NT2/D1 (cell line): ENCODE measurements at regions not wholly inside any gene's neighbourhood (a gene's known extent, or its start where the extent isn't known, plus 50 kb on each side); places are given as distances from the start of the nearest gene placed in this dataset.

ENCODE experiments used
- DNase-seq: peaks from one replicate; pipeline ENCODE4 v3.0.0-alpha.2; 2011; ENCODE audit warnings: low read depth, low spot score
- H3K27me3 ChIP-seq: 2 replicates; pipeline ENCODE4 v1.6.0; 2011; ENCODE audit warnings: mild to moderate bottlenecking; ENCODE audit not compliant: insufficient read length, insufficient read depth
- H3K36me3 ChIP-seq: 2 replicates; pipeline ENCODE4 v1.6.1; 2011; ENCODE audit warnings: mild to moderate bottlenecking, low read length, mixed read lengths; ENCODE audit not compliant: insufficient read depth, insufficient read length
- H3K4me1 ChIP-seq: 2 replicates; pipeline ENCODE4 v1.5.1; 2011; ENCODE audit not compliant: insufficient read depth, insufficient read length
- H3K4me3 ChIP-seq: 2 replicates; pipeline ENCODE4 v1.5.1; 2011; ENCODE audit warnings: low read depth; ENCODE audit not compliant: insufficient read length
- H3K9ac ChIP-seq: 2 replicates; pipeline ENCODE4 v1.6.0; 2011; ENCODE audit warnings: low read depth; ENCODE audit not compliant: insufficient read length
- H3K9me3 ChIP-seq: 2 replicates; pipeline ENCODE4 v1.5.1; 2011; ENCODE audit warnings: mild to moderate bottlenecking, low read length; ENCODE audit not compliant: insufficient read depth
- SUZ12 ChIP-seq: IDR thresholded peaks from 2 replicates; pipeline ENCODE4 v1.6.1; 2011; ENCODE audit not compliant: insufficient read length, insufficient read depth; ENCODE audit errors: extremely low read depth
- YY1 ChIP-seq: IDR thresholded peaks from 2 replicates; pipeline ENCODE4 v1.6.1; 2011; ENCODE audit not compliant: insufficient read length, insufficient read depth
- ZNF274 ChIP-seq: IDR thresholded peaks from 2 replicates; pipeline ENCODE4 v1.6.1; 2011; ENCODE audit warnings: mild to moderate bottlenecking, low read depth, low read length

- TF ChIP-seq ZNF274 (no peak), SUZ12 (no peak), YY1 (no peak)
- DNase-seq: no peak
- H3K27me3 ChIP-seq: no peaks in the 10 kb centered on the region
- no peak overlapping the region for H3K4me3 ChIP-seq
- H3K9ac ChIP-seq: no peak overlapping the region
- no peaks in the 10 kb centered on the region for H3K9me3 ChIP-seq
- no peaks in the 10 kb centered on the region for H3K4me1 ChIP-seq
- H3K36me3 ChIP-seq: no peaks in the 10 kb centered on the region
Observed at GRCh38 chr22:49018601-49019000, 809.1 kb downstream of the BRD1 start.

- H3K36me3 ChIP-seq: no peaks in the 10 kb centered on the region
- no peak overlapping the region for H3K9ac ChIP-seq
- no peaks in the 10 kb centered on the region for H3K27me3 ChIP-seq
- DNase-seq: no peak
- no peaks in the 10 kb centered on the region for H3K9me3 ChIP-seq
- H3K4me1 ChIP-seq: peaks cover under 1% of the 10 kb centered on the region
- TF ChIP-seq SUZ12 (no peak), YY1 (no peak), ZNF274 (no peak)
- no peak overlapping the region for H3K4me3 ChIP-seq
Observed at GRCh38 chr22:49017482-49018329, 810.0 kb downstream of the BRD1 start.

- Histone ChIP-seq H3K9me3 (no peaks in the 10 kb centered on the region), H3K36me3 (no peaks in the 10 kb centered on the region), H3K4me1 (peaks cover 2% of the 10 kb centered on the region), H3K4me3 (no peak overlapping the region), H3K27me3 (no peaks in the 10 kb centered on the region), H3K9ac (no peak overlapping the region)
- no peak for TF ChIP-seq ZNF274
- no peak for TF ChIP-seq SUZ12
- no peak for TF ChIP-seq YY1
- no peak for DNase-seq
Observed at GRCh38 chr22:49016909-49017481, 810.7 kb downstream of the BRD1 start.

- Histone ChIP-seq H3K9me3 (no peaks in the 10 kb centered on the region), H3K27me3 (no peaks in the 10 kb centered on the region), H3K36me3 (no peaks in the 10 kb centered on the region), H3K9ac (no peak overlapping the region), H3K4me1 (peaks cover 5% of the 10 kb centered on the region), H3K4me3 (no peak overlapping the region)
- TF ChIP-seq ZNF274 (no peak), SUZ12 (no peak), YY1 (no peak)
- DNase-seq: no peak
Observed at GRCh38 chr22:49015993-49016908, 811.4 kb downstream of the BRD1 start.

- no peaks in the 10 kb centered on the region for H3K27me3 ChIP-seq
- TF ChIP-seq YY1: no peak
- no peak for TF ChIP-seq ZNF274
- no peak for TF ChIP-seq SUZ12
Observed at GRCh38 chr22:49015459-49015858, 812.2 kb downstream of the BRD1 start.

GRCh38 chr22:49014227-49015201 is 813.2 kb downstream of the BRD1 start:
- H3K36me3 ChIP-seq: no peaks in the 10 kb centered on the region
- no peak overlapping the region for H3K9ac ChIP-seq
- H3K4me3 ChIP-seq: no peak overlapping the region
- peaks cover 5% of the 10 kb centered on the region for H3K4me1 ChIP-seq
- DNase-seq: no peak
- TF ChIP-seq ZNF274 (no peak), YY1 (no peak), SUZ12 (no peak)
- H3K9me3 ChIP-seq: no peaks in the 10 kb centered on the region
- no peaks in the 10 kb centered on the region for H3K27me3 ChIP-seq

More at GRCh38 chr22:49015459-49015858, 812.2 kb downstream of the BRD1 start:
- H3K4me1 ChIP-seq: peaks cover 5% of the 10 kb centered on the region
- H3K36me3 ChIP-seq: no peaks in the 10 kb centered on the region
- no peak overlapping the region for H3K9ac ChIP-seq
- no peak for DNase-seq
- no peaks in the 10 kb centered on the region for H3K9me3 ChIP-seq
- H3K4me3 ChIP-seq: no peak overlapping the region
